Neutrophil (primary cell): ENCODE measurements at regions not wholly inside any gene's neighbourhood (a gene's known extent, or its start where the extent isn't known, plus 50 kb on each side); places are given as distances from the start of the nearest gene placed in this dataset.
"Not testable (repeated sequence)": the region's sequence is repeated elsewhere in the genome, so short reads cannot be mapped to it uniquely, and the experiment has no call there.

Experiments used
- H3K27ac ChIP-seq: fragments of 200-600 bp; sonication (generic); 2 replicates; pipeline ENCODE4 v1.5.1; 2016; ENCODE audit warnings: mild to moderate bottlenecking, moderate library complexity
- H3K27me3 ChIP-seq: fragments of 200-600 bp; sonication (generic); 2 replicates; pipeline ENCODE4 v1.6.0; 2016; ENCODE audit warnings: mild to moderate bottlenecking
- H3K36me3 ChIP-seq: fragments of 200-600 bp; sonication (generic); 2 replicates; pipeline ENCODE4 v1.5.1; 2017
- H3K4me1 ChIP-seq, 2 experiments: fragments of 200-600 bp in 1 of 2; sonication (generic) in 1 of 2; 1 replicate in 1 of 2; 2 replicates in 1 of 2; pipeline versions ENCODE4 v1.5.1 to v1.6.1; 2013 to 2016; ENCODE audit warnings: low read depth in 1 of 2, low read length in 1 of 2, mild to moderate bottlenecking in 1 of 2, moderate library complexity in 1 of 2; ENCODE audit not compliant: control insufficient read depth in 1 of 2, insufficient read depth in 1 of 2
- H3K4me3 ChIP-seq, 2 experiments: fragments of 200-600 bp in 1 of 2; sonication (generic) in 1 of 2; 1 replicate in 1 of 2; 2 replicates in 1 of 2; pipeline ENCODE4 v1.5.1; 2013 to 2016; ENCODE audit warnings: low read depth in 1 of 2, low read length in 1 of 2, mild to moderate bottlenecking in 1 of 2, moderate library complexity in 1 of 2
- H3K9me3 ChIP-seq: fragments of 200-600 bp; sonication (generic); 2 replicates; pipeline ENCODE4 v1.5.1; 2016
- TF ChIP-seq, protein P1 (sequence below): fragments of 200-600 bp; sonication (generic); IDR thresholded peaks from 2 replicates; pipeline ENCODE4 v1.5.1; 2016; ENCODE audit warnings: antibody characterized with exemption

- no peak overlapping the region for H3K4me3 ChIP-seq
- no peaks in the 10 kb centered on the region for H3K4me1 ChIP-seq
- H3K9me3 ChIP-seq, result no peaks in the 10 kb centered on the region
- H3K36me3 ChIP-seq, result no peaks in the 10 kb centered on the region
- TF ChIP-seq, protein P1, sequence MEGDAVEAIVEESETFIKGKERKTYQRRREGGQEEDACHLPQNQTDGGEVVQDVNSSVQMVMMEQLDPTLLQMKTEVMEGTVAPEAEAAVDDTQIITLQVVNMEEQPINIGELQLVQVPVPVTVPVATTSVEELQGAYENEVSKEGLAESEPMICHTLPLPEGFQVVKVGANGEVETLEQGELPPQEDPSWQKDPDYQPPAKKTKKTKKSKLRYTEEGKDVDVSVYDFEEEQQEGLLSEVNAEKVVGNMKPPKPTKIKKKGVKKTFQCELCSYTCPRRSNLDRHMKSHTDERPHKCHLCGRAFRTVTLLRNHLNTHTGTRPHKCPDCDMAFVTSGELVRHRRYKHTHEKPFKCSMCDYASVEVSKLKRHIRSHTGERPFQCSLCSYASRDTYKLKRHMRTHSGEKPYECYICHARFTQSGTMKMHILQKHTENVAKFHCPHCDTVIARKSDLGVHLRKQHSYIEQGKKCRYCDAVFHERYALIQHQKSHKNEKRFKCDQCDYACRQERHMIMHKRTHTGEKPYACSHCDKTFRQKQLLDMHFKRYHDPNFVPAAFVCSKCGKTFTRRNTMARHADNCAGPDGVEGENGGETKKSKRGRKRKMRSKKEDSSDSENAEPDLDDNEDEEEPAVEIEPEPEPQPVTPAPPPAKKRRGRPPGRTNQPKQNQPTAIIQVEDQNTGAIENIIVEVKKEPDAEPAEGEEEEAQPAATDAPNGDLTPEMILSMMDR, result no peak
- no peak overlapping the region for H3K27ac ChIP-seq
- H3K27me3 ChIP-seq, result no peaks in the 10 kb centered on the region
Measured at GRCh38 chr3:20524328-20524727, 338.3 kb upstream of the SGO1 start.

DNA sequence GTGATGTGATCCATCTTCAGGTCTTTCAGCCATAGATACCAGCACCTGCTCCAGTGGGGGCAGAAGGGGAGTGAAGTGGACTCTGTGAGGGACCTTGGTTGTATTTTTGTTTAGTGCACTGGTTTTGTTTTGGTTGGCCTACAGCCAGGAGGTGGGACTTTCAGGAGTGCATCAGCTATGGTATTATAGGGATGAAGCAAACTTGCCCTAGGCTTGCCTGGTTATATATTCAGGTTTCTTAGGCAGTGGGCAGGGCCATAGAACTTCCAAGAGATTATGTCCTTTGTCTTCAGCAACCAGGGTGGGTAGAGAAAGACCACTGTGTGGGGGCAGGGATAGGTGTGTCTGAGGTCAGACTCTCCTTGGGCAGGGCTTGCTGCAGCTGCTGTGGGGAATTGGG lies 337.3 kb upstream of the SGO1 start:
- Histone ChIP-seq H3K4me3 (no peak overlapping the region), H3K9me3 (no peaks in the 10 kb centered on the region), H3K27ac (no peak overlapping the region), H3K27me3 (no peaks in the 10 kb centered on the region), H3K4me1 (no peaks in the 10 kb centered on the region), H3K36me3 (no peaks in the 10 kb centered on the region)
- TF ChIP-seq, protein P1, result no peak

DNA sequence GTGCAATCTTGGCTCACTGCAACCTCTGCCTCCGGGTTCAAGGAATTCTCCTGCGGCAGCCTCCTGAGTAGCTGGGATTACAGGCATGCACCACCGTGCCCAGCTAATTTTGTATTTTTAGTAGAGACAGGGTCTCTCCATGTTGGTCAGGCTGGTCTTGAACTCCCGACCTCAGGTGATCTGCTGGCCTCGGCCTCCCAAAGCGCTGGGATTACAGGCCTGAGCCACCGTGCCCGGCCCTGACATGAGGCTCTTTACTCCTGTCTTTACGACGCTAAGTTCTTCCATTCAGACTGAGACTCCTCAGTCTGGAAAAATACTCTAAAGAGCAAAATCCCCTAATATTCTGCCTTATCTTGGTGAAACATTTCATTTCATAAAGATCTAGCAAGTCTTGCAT lies 331.3 kb upstream of the SGO1 start:
- not testable (repeated sequence) for H3K27ac ChIP-seq, H3K4me1 ChIP-seq, H3K36me3 ChIP-seq, H3K9me3 ChIP-seq, H3K4me3 ChIP-seq, H3K27me3 ChIP-seq

DNA sequence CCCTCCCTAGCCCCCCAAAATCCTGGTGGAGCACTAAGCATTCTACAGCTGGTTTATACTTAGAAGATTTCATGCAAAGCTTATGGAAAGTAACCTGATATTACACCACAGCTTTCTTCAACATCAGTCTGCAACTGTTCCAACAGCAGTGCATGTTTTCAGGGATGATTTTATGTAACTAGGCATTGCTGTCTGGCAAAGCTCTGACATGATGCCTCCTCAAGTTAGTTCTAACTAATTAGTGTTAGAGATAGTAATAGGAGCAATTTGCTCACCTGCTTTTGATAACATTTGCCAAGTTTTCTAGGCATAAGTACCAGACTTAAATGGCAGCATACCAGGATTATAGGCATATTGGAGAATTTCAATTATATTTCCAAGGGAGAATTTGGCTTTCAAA lies 330.3 kb upstream of the SGO1 start:
- Histone ChIP-seq H3K4me3 (no peak overlapping the region), H3K27me3 (no peaks in the 10 kb centered on the region), H3K4me1 (no peaks in the 10 kb centered on the region), H3K36me3 (no peaks in the 10 kb centered on the region), H3K27ac (no peak overlapping the region), H3K9me3 (no peaks in the 10 kb centered on the region)
- TF ChIP-seq, protein P1, result no peak

DNA sequence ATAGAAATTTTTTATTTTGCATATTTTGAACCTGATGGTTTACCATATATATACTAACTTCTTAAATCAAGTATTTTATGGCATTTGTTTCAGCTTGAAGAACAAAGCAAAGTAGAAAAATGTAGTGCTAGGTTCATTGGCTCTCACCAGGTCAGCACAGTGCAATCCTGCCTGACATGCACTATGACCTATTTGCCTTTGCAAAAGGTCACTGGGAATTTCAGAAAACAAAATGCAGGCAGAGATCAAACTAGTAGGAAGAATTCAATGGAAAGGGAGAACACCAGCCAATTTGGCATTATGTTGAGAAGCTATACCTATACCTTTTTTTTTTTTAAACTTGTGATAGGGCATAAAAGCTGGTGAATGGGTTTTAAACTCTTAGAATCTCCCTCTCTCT lies 329.8 kb upstream of the SGO1 start:
- H3K27ac ChIP-seq, result no peak overlapping the region
- TF ChIP-seq, protein P1, result no peak
- H3K36me3 ChIP-seq, result no peaks in the 10 kb centered on the region
- H3K9me3 ChIP-seq, result no peaks in the 10 kb centered on the region
- no peak overlapping the region for H3K4me3 ChIP-seq
- no peaks in the 10 kb centered on the region for H3K4me1 ChIP-seq
- H3K27me3 ChIP-seq, result no peaks in the 10 kb centered on the region

GRCh38 chr3:20511863-20512505 lies 326.0 kb upstream of the SGO1 start:
- Histone ChIP-seq H3K9me3 (no peaks in the 10 kb centered on the region), H3K4me3 (no peak overlapping the region), H3K4me1 (no peaks in the 10 kb centered on the region), H3K36me3 (no peaks in the 10 kb centered on the region), H3K27ac (no peak overlapping the region), H3K27me3 (no peaks in the 10 kb centered on the region)
- TF ChIP-seq, protein P1, result no peak
